SK-N-MC (cell line): ENCODE measurements at regions not wholly inside any gene's neighbourhood (a gene's known extent, or its start where the extent isn't known, plus 50 kb on each side); places are given as distances from the start of the nearest gene placed in this dataset.

Source experiments
- EZH2 ChIP-seq: fragments of 200-600 bp; sonication (generic); IDR thresholded peaks from one replicate; pipeline ENCODE4 v1.6.1; 2017; ENCODE audit warnings: antibody characterized with exemption
- POLR2AphosphoS5 ChIP-seq: IDR thresholded peaks from 2 replicates; pipeline ENCODE4 v1.6.1; 2012; ENCODE audit warnings: mild to moderate bottlenecking, low read depth, low read length, borderline replicate concordance

DNA sequence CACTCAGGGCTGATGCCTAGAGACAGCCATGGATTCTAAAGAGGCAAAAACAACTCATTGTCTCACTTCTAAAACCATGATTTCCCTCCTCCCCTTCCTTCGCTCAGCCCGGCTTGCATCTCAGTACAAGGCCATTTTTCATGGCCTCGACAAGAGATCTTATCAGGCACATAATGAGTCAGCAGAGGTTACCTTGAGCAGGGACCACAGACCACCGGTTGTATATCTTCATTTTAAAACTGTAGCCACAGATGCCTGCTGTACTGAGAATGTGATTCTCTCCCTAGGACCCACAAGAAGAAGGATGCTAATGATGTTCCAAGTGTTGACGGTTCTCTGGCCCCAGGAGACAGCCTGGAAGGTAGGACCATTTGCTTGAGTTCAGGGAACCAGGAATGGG lies 331.9 kb downstream of the AJAP1 start:
- TF ChIP-seq POLR2AphosphoS5: no peak
- TF ChIP-seq EZH2: no peak
